HG02885 (cell line): ENCODE measurements at regions not wholly inside any gene's neighbourhood (a gene's known extent, or its start where the extent isn't known, plus 50 kb on each side); places are given as distances from the start of the nearest gene placed in this dataset.

ENCODE experiments used
- ATAC-seq: cut with Tn5 transposase; IDR thresholded peaks from one replicate; pipeline ENCODE4 v1.9.1; 2021; ENCODE audit warnings: mild to moderate bottlenecking; ENCODE audit not compliant: unreplicated experiment, poor library complexity

DNA sequence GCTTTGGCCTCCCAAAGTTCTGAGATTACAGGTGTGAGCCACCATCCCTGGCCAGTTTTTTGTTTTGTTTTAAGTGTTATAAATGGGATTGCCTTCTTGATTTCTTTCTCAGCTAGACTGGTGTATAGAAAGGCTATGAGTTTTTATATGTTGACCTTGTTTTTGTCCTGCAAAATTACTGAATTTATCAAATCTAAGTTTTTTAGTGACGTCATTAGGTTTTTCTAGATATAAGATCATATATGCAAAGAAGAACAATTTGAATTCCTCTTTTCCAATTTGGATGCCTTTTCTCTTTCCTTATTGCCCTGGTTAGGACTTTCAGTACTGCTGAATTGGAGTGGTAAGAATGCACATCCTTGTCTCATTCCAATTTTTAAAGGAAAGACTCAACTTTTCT is 81.3 kb upstream of the MOCS1 start:
- no peak for ATAC-seq

- ATAC-seq, result no peak
Measured at GRCh38 chr6:40011844-40012243, 77.6 kb upstream of the MOCS1 start.

DNA sequence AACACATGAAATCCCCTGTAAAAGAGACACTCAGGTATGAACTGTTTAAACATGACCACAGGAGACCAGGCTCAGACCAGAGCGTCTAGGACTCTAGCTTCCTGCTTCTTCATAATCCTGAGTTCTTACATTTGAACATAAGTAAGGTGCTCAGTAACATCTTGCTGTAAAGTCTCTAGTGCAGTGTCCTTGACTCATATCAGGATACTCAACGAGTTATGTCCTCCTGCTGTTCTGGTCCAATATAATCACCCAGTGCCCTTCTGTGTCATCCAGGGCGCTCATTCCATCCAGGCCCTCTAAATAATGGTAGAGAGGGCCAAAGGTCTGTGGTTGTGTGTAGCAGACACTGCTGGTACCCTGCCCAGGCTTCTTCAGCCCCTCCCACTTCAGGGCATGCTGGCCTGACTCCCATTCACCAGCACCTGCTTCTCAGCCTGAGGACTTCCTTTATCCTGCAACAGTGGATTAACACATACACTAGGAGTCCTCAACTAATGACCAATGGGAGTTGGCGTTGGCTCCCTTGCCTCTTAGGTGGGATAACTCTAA is 66.8 kb upstream of the MOCS1 start:
- ATAC-seq, result no peak

GRCh38 chr6:39999006-39999867 is 65.0 kb upstream of the MOCS1 start:
- no peak for ATAC-seq

DNA sequence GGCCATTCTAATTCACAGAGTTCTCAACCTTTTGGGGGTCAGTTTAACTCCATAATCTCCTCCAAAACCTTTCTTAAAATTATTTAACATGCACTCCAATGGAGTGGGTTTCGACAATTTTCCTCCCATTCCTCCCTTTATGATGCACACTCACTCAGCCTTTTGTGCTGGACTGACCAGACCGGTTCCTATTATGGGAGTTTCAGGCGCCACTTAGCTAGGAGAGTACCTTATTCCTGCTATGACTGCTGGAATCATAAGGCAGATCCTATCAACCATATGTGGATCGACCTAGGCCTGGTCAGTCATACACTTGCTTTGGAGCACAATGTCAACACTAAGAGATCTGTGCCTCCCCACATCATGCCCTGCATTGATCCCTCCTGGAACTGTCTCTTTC is 63.9 kb upstream of the MOCS1 start:
- ATAC-seq, result no peak

- no peak for ATAC-seq
Measured at GRCh38 chr6:39997101-39997635, 62.9 kb upstream of the MOCS1 start.

DNA sequence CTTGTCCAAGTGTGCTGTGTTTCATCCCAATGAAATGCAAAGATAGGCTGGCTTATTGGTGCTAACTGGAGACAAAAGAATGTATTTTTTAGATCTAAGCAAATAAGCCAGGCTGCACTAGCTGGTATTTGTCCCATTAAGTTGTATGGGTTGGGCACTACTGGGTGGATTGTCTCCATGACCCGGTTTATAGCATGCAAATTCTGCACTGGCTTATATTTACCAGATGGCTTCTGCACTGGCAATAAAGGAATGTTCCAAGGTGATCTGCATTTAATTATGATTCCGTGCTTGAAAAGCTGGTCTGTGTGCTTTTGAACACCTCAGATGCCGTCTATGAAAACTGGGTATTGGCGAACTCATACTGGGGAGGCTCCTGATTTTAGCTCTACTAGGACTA is 61.4 kb upstream of the MOCS1 start:
- ATAC-seq, result no peak

DNA sequence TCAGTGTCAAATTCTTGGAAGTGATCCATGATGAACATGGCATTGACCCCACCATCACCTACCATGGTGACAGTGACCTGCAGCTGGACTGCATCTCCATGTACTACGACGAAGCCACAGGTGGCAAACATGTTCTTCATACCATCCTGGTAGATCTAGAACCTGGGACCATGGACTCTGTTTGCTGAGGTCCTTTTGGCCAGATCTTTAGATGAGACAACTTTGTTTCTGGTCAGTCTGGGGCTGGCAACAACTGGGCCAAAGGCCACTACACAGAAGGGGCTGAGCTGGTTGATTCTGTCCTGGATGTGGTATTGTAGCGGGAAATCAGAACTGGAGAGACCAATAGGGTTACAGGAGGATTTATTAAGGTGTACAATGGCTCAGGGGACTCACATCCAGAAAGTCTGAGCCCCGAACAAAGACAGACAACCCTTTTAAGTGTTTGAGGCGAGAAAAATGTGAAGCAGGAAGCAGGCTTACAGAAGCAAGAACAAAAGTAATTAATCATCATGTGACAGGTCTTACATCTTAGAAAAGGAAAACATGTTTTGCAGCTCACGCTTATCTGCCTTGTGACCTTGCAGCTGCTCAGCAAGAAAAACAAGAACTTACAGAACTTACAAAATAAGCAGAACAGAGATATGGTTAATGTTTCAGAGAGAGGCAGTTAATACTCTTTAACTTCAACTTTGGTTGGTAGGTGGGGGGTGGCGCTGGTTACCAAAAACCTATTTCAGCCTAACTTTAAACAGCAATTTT is 58.8 kb upstream of the MOCS1 start:
- no peak for ATAC-seq
